ENCODE measurements at regions not wholly inside any gene's neighbourhood (a gene's known extent, or its start where the extent isn't known, plus 50 kb on each side); places are given as distances from the start of the nearest gene placed in this dataset.

DNA sequence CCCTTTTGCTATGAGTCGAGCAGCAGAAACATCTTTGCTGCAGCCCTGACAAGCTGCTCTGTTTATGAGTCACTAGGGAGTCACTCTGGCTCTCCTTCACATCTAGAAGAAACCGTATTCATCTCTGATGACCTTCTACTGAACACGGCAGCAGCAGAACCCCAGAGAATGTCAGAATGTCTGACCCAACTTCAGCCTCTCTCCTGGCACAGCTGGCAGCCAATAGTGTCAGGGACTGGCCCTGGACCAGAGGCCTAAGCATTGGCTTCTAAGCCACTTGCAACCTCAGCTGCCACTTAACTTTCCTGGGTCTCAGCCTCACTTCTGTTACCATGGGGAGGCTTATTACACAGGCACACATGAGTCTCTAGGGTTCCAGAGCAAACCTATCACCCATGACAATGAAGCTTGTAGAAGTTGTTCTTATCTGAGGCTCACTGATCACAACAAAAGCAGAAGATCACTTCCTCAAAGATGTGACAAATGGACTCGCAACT is 184.1 kb upstream of the TLE3 start:
- no peak for TF ChIP-seq GATA2 (IDR thresholded peaks at IDR 0.05; ENCODE audit: low read depth, low read length)
- TF ChIP-seq GATA3 (IDR thresholded peaks at IDR 0.05; ENCODE audit: low read depth, low read length) = no peak
